GM21576 (cell line): ENCODE measurements at regions not wholly inside any gene's neighbourhood (a gene's known extent, or its start where the extent isn't known, plus 50 kb on each side); places are given as distances from the start of the nearest gene placed in this dataset.
A peak's percentile ranks its signal among the peaks of the same experiment; 100 is the strongest.
"Not testable (repeated sequence)": the region's sequence is repeated elsewhere in the genome, so short reads cannot be mapped to it uniquely, and the experiment has no call there.

Experiments
- ATAC-seq: cut with Tn5 transposase; IDR thresholded peaks from one replicate; pipeline ENCODE4 v1.9.1; 2021; ENCODE audit warnings: mild to moderate bottlenecking, moderate library complexity; ENCODE audit not compliant: unreplicated experiment

DNA sequence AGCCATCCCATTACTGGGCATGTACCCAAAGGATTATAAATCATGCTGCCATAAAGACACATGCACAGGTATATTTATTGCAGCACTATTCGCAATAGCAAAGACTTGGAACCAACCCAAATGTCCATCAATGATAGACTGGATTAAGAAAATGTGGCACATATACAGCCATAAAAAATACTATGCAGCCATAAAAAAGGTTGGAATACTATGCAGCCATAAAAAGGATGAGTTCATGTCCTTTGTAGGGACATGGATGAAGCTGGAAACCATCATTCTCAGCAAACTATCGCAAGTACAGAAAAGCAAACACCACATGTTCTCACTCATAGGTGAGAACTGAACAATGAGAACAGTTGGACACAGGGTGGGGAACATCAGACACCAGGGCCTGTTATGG is 151.5 kb downstream of the PLK2 start:
- ATAC-seq, result not testable (repeated sequence)

DNA sequence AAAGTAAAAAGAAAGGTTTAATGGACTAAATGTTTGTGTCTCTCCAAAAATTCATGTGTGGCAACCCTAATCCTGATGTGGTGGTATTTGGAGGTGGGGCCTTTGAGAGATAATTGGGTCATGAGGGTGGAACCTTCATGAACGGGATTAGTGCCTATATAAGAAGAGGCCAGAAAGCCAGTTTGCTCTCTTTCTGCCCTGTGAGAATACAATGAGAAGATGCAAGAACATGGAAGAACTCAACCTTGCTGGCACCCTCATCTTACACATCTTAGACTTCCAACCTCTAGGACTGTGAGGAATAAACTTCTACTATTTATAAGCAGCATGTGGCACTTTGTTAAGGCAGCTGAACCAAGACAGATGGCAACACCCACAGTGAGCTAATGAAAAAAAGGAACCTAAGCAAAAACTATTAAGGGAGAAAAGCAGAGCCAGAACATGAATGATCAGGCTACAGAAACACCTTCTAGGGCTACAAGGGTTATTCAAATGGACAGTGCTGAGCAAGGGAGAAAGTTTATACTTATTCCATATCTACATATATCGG is 159.5 kb downstream of the PLK2 start:
- no peak for ATAC-seq

DNA sequence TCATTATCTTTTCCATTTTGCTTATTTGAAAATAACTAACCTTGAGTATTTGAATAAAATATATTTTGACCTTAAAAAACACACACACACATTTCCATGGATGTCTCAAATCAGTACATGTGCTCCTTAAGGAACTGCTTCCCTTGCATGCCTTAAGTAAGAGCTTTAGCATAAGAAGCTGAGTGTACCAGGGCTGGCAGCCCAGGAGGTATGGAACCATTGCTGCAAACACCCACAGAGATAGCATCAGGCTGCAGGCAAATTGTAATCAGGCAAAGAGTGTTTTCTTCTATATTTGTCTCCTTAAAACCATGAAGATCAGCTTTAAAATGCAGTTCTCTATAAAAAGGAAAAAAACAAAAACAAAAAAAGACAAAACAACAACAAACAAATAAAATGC is 160.6 kb downstream of the PLK2 start:
- ATAC-seq, result no peak

DNA sequence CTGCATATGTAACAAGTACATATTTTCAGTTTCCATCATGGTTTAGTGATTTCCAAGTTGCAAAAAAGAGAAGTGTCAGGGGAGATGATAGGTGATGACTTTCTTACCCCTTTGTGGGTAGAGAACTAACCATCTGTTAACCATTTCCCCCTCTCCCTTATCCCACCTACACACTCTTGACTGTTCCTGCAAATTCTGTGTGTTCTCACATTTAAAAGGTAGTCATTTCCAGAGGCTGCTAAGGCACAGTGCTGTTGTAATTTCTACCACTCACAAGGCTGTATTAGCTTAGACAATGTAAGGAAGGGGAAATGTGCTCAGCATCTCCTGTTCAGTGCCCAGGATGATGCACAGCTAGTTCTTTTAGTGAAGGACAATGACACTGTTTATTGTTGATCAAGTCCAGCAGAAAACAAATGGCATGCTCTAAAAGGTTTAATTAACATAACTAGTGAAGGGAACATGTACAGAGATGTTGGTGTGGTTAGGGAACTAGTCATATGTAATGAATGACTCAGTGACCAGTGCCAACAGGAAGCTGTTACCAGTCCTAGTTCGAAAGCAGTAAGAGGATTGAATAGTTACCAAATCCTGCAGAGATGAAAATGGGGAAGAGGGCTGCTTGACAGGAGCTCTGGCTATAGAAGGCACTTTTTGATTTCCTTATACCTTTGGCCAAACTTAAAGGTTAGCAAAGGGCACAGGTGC is 165.1 kb downstream of the PLK2 start:
- peak; percentile 88 for ATAC-seq

DNA sequence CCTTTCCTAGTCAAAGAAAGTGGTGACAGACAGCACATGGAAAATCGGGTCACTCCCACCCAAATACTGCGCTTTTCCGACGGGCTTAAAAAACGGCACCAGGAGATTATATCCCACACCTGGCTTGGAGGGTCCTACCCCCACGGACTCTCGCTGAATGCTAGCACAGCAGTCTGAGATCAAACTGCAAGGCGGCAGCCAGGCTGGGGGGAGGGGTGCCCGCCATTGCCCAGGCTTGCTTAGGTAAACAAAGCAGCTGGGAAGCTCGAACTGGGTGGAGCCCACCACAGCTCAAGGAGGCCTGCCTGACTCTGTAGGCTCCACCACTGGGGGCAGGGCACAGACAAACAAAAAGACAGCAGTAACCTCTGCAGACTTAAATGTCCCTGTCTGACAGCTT is 171.6 kb downstream of the PLK2 start:
- ATAC-seq, result not testable (repeated sequence)

DNA sequence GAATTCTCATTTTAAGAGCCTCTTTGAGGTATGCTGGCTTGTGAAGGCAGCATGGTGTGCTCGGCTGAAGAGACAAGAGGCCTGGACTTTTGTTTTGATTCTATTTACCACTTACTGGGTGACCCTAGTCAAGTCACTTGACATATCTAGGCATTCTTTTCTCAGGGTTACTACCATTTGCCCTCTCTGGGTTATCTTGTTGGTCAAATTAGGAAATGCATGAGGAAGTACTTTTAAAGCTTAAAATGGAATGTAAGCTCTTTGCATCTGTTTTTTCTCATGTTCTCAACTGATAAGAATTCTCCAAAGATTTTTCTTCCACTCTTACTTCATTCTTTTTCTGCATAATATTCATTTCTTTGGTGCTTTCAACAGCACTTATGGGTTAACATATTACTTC is 173.1 kb downstream of the PLK2 start:
- no peak for ATAC-seq

DNA sequence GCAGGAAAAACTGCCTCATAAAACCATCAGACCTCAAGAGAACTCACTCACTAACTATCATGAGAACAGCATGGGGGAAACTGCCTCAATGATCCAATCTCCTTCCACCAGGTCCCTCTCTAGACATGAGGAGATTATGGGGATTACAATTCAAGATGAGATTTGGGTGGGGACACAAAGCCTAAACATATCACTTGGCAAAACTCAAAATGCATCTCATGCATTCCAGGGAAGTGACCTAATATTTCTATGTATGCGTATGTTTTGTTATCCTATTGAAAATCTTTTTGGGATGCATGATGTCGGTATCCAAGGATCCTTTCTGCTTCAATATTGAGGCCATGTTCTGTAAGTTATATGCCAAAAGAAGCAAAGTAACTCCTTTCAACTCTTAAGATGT is 174.0 kb downstream of the PLK2 start:
- no peak for ATAC-seq

DNA sequence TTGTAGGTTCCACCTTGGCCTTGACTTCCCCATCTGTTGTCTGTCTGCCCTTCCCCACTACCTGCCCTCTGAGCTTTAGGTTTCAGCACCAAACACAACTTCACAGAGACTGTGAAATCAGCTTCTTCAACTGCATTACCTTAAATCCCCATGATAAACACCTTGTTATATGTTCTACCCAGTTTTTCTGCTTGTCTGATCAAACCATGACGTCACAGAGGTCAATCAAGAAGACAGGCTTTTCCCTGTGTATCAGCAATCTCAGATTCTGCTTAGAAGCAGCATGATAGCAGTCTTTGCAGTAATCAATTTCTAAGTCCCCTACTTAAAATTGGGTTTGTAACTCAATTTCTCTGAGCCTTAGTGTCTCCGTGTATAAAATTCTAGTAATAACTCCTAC is 175.0 kb downstream of the PLK2 start:
- no peak for ATAC-seq

DNA sequence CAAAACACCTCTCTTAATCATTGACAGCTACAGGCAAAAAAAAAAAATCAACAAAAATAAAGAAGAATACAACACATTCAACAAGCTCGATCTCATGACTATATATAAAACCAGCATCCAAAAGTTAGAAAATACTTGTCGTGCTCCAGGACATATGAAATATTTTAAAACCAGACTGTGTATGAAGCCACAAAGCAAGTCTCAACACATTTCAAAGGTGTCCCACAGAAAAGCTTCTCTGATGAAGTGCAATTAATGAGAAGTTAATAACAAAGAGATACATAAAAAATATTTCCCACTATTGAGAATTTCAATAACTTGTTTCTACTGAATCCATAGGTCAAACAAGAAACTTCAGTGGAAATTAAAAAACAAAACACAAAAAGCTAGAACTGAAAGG is 178.7 kb downstream of the PLK2 start:
- no peak for ATAC-seq

DNA sequence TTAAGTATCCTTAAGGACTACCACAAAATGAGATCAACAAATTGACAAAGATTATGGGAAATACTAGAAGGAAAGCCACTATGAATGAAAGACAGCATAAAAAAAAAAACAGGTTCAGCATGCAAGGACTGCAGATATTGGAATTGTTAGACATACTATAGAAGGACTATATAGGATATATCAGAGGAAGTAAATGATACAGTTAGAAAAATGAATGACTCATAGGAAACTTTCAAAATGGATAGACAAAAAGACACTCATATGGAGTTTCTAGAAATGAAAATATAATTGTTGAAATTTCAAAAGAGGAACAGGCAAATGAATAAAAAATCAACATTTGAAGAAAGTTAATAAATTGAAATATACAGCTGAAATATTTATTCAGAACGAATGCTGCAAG is 180.6 kb downstream of the PLK2 start:
- ATAC-seq, result no peak

DNA sequence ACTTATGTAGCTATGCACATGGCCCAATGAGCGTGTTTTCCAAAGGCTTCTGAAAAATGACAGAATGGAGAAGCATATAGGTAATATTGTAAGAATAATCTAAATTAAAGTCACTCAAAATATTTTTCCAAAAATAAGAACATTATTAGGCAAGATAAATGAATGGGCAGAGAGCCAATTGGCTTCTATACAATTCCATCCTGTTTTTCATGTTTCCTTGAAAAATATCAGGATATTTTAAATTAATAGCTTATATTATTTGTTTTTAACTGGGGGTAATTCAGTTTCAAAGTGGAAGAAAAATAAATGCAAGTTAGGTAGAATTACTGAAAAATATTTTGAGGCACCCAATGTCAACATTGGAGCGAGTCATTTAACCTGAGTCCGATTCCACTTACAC is 183.5 kb downstream of the PLK2 start:
- ATAC-seq, result no peak

DNA sequence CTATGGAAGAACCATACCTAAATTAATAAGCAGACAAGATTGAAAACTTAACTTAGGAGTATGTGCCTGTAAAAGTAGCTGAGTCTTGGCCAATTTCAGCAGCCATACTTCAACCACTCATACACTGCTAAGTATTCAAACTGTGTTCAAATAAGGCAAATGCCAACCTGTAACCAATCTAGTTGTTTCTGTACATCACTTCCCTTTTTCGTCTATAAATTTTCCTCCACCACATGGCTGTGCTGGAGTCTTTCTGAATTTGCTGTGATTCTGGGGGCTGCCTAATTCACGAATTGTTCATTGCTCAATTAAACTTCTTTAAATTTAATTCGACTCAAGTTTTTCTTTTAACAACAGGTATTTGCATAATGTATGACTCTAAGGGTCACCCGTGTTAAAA is 184.4 kb downstream of the PLK2 start:
- no peak for ATAC-seq

DNA sequence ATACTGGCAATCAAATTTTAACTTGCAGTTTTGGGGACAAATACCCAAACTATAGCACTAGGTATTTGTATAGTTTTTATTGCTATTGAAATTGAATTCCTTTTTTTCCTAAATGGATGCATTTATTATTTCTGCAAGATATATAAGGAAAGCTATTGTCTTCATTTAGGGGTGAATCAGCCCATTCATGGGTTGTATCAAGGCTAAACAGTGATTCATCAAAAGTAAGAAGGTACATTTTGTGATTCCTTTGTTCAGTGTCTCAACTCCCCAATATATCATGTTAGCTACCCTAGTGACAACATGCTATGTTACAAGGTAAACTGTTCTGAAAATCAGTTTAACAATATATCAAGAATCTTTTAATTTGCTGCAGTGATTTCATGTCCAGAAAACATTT is 185.7 kb downstream of the PLK2 start:
- ATAC-seq, result no peak

DNA sequence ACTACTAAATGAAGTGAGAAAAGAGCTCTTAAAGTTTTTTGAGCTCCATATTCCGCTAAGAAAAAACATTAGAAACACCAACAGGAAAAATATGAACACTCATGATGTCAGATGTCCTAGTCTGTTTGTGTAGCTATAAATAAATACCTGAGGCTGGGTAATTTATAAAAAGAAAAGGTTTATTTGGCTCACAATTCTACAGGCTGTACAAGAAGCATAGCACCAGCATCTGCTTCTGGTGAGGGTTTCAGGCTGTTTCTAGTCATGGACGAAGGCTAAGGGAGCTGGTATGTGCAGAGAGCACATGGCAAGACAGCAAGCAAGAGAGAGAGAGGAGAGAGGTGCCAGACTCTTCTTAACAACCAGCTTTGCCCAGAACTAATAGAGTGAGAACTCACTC is 186.2 kb downstream of the PLK2 start:
- no peak for ATAC-seq

DNA sequence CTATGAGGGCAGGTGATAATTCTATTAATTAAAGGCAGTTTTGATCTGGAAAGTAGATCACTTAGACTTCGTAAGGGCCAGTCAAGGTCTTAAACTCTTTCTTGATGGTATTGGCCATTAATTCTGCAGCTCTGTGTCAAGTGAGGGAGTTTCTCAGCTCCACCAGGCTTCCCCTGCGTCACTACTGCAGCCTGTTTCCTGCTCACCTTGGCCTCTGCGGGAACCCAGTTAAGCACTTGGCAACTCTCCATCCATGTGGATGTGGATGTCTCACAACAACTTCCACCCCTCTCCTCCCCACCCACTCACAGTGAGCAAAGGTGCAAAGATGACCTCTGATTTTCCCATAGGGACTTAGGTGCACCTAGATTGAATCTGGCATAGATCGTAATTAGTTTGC is 191.6 kb downstream of the PLK2 start:
- ATAC-seq, result no peak

DNA sequence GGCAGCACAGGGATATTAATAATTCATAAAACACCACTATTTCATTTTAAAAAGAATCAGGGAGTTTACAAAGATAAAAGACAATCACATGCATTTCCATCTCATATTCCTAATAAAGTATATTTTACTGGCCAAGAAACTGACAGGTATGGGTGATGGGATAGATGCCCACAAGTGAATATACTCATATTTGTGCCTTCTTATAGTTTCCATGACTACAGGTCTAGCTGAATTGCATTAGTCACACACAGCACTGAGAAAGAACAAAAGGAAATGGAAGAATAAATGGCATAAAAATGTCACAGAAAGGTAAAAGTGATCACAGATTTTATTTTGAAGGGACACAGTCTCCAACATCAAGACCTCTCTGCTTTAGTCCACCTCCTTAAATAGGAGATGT is 193.5 kb downstream of the PLK2 start:
- no peak for ATAC-seq

DNA sequence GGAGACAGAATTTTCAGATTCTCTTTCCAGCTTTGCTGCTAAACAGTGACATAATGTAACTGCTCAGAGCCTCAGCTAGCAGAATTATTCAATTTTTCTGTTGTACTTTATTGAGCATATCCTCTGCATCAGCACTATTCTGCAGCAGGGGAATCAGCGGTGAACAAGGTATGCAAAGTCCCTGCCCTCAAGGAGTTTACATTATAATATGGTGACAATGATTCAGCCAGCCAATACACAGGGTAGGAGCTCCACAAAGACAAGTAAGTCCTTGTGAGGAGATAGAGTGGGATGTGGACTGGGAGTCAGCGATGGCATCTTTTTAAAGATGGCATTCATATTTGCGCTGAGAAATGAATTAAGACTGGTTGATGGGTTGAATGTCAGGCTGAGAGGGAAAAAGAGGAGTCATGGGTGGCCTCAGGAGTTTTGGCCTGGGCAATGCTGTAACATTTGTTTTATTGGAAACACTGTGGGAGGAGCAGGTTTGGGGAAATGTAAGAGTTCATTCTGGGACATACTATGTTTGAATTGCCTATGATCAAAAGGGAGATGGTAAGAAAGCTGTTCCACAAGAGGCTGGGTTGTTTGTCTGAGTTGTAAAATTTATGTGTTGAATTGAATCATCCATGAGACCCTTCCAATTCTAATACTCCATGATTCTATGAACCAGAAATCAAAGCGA is 194.5 kb downstream of the PLK2 start:
- ATAC-seq, result no peak

DNA sequence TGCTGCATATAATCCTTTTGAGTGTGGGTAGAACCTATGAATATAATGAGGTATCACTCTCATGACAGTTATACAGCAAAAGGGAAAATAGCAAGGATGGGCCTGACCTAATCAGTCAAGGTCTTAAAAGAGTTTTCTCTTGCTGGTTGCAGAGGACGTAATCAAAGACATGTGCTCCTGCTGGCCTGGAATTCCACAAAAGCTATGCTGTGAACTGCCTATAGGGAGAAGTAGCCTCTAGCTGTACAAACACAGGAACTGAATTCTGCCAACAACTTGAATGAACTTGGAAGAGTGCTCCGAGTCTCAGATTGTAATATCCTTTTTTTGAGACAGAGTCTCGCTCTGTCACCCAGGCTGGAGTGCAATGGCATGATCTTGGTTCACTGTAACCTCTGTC is 195.6 kb downstream of the PLK2 start:
- ATAC-seq, result no peak

DNA sequence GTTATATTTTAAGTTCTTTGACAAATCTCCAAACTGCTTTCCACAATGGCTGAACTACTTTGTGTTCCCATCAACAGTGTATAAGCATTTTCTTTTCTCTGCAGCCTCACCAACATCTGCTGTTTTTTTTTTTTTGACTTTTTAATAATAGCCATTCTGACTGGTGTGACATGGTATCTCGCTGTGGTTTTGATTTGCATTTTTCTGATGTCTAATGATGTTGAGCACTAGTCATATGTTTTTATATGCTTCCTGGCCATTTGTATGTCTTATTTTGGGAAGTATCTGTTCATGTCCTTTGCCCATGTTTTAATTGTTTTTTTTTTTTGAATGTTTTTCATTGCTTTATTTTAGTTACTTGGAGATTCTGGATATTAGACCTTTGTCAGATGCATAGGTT is 196.6 kb downstream of the PLK2 start:
- ATAC-seq, result no peak

DNA sequence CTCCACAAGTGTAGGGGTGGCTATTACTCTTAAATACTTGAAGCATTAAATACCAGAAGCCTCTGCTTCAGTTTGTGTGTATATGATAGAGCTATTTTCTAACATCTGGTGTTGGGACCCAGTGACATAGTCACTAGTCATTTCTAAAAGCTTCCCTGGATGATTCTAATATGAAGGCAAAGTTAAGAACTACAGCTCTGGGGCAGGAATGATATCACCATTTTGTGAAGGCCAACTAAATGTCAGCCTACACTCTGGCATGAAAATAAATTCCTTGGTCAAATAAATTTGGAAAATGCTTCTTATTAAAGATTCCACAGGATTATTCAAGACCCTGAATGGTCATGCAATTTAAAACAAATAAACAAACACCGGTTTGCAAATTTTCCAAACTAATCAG is 197.7 kb downstream of the PLK2 start:
- ATAC-seq, result no peak

DNA sequence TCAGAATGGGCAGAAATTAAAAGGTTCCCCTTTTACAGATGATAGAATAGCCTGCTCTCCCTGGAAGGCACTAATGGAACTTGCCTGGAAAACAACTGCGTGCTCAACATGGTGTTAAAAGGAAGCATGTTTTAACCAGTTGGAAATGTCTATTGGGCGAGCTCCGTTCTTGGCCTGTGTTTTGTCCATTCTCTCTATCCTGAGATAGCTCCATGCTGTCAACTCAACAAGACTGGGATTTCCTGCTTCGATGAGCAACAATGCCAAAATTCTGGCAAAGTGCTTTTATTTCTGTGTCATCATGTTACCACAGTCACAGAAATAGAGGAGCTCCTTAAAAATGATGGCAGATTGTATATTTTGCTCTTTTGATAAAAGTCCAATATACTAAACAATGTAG is 198.3 kb downstream of the PLK2 start:
- no peak for ATAC-seq

DNA sequence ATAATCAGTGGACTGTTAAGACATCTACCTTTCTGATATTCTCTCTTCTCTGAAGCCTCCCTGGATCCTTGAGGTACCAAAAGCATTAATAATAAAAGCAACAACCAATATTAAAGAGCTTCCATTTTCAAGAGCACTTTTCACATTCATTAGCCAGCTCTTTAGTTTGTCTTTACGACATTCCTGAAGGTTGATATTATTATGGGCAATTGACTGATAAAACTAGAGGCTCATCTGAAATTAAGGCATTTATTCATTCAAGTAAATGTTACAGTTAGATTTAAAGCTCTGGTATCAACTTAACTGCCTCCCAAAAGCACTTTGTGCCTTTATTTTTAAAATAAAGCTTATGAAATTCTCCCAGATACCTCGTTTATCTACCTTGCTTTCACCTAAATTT is 199.6 kb downstream of the PLK2 start:
- no peak for ATAC-seq
